IPS-NIHi11 (cell line): ENCODE measurements at regions not wholly inside any gene's neighbourhood (a gene's known extent, or its start where the extent isn't known, plus 50 kb on each side); places are given as distances from the start of the nearest gene placed in this dataset.

Experiments
- DNase-seq: peaks from one replicate; pipeline ENCODE4 v3.0.0; 2012; ENCODE audit warnings: mixed read lengths, low spot score

DNA sequence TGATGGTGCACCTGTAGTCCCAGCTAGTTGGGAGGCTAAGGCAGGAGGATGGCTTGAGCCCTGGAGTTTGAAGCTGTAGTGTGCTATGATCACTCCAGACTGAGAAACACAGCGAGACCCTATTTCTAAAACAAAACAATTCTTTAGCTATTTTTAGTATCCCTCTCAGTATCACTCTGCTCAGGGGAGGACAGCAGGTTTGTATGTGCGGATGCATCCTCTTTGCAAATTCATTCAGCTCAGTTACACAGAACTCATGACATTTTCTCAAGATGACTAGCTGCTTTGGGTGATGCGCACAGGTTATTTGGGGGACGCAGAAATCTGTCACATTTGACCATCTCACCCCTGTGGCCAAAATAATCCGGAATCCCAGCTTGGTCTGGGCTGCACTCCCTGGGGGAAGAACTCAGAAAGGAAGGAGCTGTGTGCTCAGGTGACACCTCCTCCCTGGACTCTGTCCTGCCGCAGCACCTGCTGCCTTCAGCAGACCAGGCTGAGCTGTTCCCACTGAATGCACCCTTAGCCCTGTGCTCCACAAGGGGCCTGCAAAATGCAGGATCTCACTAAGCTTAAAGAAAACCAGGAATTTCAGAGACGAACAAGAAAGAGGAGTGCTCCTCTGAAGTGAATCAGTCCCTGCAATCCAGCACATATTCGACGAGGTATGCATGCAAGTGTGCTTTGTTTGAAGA is 89.5 kb upstream of the PGBD5 start:
- DNase-seq, result peak; percentile 35

DNA sequence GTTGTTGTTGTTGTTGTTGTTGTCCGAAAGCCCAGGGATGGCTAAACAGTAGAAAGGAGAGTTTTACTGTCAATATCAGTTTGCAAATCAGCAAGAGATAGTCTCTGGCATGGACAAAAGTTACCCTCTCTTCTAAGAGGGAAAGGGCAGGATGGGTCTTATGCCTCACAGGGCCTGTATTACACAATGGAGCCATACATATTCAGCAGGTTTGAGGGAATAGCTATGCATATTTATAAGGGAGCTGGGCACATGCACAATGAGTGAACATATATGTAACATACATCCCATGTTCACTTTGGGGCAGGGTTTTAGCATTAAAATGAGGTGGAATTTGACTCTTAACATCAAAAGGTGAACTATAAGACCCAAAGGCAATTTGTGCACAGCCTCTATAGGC is 84.4 kb upstream of the PGBD5 start:
- DNase-seq, result no peak

DNA sequence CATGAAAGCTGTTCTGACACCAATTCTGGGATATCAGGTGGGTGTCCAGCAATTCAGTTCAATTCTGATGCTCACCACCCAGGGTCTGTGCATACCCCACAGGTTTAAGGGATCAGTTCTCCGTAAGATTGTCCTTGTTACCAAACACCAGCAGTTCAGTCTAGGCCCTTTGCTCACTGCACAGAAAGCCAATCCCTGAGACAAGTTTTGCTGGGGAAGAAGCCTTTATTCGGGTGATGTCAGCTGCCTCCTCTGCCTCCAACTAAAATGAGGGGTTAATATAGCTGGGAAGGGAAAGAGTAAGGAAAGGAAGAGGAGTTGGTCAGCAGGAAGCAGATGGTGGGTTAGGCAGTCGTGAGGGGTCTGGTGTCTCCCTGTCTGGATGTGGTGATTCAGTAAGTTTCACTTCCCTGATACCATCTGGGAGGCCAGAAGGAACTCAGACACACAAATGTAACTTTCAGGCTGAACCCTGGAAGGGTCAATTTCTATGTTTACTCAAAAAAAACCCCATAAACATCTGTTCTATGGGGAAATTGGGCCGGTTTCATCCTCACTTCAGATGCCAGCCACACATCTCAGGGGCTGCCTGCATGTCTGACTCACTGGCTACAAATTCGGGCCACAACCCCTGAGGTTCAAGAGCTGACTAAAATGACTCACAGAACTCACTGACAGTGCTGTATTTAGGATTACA is 83.3 kb upstream of the PGBD5 start:
- DNase-seq, result no peak

GRCh38 chr1:230507666-230508402 is 81.7 kb upstream of the PGBD5 start:
- no peak for DNase-seq

DNA sequence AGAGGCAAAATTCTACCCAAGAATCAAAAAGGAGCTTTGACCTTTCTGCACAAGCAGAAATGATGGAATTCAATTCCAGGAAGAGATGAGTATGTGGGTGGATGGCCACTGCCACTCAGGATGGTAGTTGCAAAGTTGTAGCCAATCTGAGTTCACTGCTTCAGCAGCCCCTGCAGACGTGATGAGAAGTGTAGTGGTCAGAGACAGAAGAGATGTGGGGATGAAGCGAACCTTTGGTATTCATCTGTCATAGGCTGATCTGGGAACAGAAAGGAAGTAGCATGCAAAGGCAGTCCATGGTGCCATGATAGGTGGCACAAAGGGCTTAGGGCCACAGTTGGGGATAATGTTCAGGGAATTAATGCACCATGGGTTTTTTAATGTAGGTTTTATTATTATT is 81.1 kb upstream of the PGBD5 start:
- no peak for DNase-seq

DNA sequence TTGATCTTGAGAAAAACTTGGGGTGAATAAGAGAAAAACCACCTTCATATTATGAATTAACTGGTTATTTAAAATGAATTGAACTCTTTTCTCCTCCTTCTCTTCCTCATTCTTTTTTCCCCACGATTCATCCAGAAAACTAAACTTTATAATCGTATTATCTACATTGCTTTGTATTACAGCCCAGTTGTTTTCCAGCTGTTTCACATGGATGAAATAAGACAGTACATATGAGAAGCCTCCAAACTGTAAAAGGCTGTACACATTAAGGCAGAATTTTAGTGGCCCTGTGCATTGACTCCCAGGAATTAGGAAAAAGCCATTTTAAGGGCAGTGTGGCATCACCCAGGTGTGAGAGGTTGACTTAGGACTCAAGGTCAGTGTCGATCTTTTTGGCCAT is 80.3 kb upstream of the PGBD5 start:
- no peak for DNase-seq

GRCh38 chr1:230504310-230504709 is 78.2 kb upstream of the PGBD5 start:
- DNase-seq, result no peak

GRCh38 chr1:230503726-230504125 is 77.6 kb upstream of the PGBD5 start:
- DNase-seq, result no peak

GRCh38 chr1:230502996-230503395 is 76.9 kb upstream of the PGBD5 start:
- no peak for DNase-seq

GRCh38 chr1:230502306-230502705 is 76.2 kb upstream of the PGBD5 start:
- DNase-seq, result no peak

DNA sequence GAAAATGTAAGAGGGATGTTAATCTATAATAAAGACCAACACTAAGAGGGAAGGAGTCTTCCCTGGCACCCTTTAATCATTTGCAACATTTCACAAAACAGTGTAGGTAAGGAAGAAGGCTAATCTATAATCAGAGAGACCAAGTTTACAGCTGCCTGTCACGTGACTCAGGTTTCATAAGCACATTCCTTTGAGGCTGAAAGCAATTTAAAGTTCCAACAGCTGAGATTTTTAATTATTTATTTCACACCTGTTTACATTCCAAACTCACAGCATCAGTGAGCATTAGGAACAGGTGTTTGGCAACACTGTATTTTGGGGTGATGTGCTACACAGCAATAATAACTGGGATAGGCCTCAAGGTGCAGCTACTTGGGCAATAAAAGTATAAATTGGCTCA is 75.7 kb upstream of the PGBD5 start:
- no peak for DNase-seq

DNA sequence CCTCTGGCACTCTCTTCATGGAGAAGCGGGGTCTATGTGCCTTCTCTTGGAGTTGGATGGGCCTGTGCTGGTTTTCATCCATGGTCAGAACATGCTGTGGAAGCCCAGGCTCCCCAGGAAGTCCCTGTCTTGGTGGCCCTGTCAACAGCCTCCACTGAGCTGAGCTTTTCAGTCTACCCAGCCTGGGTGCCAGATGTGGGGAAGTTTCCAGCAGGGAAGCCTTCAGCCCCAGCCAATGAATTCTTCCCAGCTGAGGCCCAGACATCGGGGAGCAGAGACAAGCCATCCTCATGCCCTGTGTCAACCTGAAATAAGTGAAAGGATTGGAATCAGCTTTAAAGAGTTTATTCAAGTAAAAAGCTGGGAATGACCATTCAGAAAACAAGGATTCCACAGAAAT is 75.1 kb upstream of the PGBD5 start:
- DNase-seq, result no peak

GRCh38 chr1:230500063-230500462 is 73.9 kb upstream of the PGBD5 start:
- no peak for DNase-seq

DNA sequence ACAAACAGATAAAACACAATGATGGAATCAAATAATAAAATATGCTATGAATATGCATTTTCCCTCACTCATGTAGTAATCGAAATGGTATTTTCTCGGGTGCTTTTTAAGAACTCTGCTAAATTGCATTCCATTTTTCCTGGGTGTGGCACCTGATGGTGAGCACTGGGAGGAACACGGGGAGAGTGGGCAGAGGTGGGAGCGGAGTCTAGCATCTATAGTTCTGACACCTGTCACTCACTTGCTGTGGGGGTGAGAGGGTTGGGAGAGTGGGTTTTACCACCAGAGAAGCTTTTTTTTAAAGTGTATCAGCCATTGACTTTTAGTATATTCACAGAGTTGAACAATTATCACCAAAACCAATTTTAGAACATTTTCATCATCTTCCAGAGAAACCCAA is 73.4 kb upstream of the PGBD5 start:
- no peak for DNase-seq

DNA sequence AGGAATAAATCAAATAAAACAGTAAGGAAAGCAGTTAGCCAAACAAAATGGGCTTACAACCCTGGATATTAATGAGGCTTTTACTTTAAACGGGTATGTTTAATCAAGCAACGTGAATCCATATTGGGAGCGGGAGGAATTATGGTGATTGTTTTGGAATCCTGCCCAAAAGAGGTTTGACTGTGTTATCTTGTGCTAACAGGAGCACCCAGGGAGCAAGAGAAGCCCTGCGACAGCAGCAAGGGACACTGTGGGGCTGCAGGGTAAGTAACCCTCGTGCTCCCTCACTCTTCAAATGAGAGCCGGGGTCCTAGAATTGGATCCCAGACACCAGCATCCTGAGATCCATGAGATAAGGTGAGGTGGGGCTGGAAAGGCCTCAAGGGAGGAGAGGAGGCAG is 72.6 kb upstream of the PGBD5 start:
- no peak for DNase-seq

- DNase-seq, result no peak
Measured at GRCh38 chr1:230496451-230496850, 70.3 kb upstream of the PGBD5 start.

DNA sequence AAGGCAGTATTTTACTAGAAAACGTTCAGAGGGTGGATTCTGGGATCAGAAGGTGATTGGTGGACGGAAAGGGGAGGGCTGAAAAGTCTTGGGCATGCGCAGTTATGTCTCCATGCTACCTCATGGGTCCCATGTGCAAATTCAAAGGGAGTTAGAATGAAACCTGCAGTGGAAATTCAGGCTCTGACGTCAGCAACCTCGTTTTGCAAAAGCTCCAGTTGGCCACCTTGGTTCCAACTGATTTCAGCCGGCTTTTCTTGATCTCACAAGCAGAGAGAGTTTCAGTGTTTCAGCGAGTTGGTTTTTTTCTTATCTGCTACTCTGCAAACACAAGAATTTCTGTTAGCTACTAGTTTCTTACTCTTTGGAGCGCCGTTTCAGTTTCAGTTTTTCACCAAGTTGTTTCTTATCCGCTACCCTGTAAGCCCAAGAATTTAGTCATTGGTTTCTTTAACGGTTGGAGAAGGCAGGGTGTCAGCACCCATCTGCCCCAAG is 69.8 kb upstream of the PGBD5 start:
- no peak for DNase-seq

DNA sequence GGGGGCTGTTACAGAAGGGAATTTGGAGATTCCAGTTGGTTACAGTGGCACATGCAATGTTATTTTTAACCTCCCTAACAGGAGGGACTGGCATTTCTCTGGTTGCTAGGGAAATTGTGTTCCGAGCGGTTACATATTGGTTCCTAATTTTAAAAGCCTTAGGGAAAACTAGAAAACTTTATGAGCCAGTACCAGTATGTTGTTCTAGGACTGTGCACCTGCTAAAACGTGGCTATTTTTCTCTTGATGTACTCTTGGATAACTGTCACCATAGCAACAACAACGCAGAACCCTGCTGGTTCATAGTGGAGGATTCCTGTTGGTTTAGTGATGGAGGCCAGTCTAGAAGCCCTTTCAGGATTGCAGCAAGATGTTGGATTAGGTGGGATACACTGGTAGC is 68.9 kb upstream of the PGBD5 start:
- no peak for DNase-seq

DNA sequence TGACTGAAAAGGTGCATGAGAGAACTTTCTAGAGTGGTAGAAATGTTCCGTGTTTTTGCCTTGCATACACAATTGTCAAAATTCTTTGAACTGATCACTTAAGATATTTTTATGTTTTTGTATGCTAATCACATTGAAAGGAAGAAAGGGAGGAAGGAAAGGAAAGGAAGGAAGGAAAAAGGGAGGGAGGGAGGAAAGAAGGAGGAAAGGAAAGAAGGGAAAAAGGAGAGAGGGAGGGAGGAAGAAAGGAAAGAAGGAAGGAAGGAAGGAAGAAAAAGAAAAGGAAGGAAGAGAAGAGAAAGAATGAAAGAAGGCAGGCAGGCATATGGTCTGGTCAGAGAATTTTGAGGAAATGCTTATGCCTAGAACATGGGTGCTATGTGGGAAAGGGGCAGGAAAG is 68.4 kb upstream of the PGBD5 start:
- no peak for DNase-seq

DNA sequence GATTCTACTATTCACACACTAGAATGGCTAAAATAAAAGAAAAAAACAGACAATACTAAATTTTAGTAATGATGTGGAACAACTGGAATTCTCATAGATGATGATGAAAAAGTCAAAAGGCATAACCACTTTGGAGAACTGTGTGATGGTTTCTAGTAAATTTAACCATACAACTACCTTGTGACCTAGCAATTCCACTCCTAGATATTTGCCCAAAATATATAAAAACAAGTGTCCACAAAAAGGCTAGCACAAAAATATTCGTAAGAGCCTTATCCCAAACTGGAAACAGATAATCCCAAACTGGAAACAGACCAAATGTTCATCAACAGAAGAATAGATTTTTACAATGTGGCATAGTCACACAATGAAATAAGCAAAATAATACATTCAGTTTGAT is 67.9 kb upstream of the PGBD5 start:
- DNase-seq, result no peak

GRCh38 chr1:230493264-230493663 is 67.1 kb upstream of the PGBD5 start:
- DNase-seq, result no peak

- DNase-seq, result no peak
Measured at GRCh38 chr1:230490436-230490835, 64.3 kb upstream of the PGBD5 start.

DNA sequence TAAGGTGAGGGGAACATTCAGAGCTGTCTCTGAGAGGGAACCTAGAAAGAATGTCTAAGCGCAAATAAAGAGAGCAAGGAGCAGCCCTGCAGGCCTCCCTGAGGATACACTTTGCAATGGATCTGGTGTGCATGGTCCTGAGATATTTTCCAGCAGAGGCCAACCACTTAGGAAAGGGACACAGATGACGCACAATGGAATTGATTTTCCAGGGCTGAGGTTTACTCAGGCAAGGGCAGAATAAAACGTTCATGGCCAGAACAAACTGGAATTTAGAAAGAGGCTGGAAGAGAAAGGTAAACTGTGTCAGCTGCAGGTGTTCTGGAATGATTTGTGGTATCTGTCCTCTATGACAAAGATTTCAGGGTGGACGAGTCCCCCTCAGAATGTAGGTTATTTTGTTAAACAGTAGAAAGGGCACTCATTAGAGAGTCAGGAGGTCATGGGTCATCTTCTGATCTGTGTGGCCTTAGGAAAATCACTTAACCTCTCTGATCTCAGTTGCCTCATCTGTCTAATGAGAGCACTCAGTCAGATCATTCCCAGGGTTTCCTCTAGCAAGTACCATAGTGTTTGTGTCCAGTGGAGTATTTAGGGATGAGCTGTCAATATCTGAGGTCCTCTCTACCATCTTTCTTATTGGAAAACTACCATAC is 61.8 kb upstream of the PGBD5 start:
- no peak for DNase-seq
